ENCODE measurements at regions not wholly inside any gene's neighbourhood (a gene's known extent, or its start where the extent isn't known, plus 50 kb on each side); places are given as distances from the start of the nearest gene placed in this dataset.

DNA sequence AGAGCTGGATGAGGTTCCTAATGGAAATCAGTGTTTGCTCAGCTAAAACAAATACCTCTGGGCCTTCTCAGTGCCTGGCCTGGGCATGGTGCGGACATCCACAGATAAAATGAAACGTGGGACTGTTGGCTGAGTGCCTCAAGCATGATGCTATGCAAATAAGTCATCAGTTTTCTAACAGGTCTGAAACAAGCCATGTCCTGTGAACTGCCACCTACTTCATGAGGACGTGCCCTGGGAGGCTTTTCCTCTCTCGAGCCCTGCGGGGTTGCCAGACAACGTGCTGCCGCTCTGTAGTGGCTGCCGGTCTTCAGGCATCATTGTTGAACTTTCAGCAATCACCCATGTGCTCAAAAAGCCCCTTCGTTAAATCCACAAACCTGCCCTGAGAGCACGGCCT is 240.4 kb upstream of the IRX2 start:
- DNase-seq, result no peak

DNA sequence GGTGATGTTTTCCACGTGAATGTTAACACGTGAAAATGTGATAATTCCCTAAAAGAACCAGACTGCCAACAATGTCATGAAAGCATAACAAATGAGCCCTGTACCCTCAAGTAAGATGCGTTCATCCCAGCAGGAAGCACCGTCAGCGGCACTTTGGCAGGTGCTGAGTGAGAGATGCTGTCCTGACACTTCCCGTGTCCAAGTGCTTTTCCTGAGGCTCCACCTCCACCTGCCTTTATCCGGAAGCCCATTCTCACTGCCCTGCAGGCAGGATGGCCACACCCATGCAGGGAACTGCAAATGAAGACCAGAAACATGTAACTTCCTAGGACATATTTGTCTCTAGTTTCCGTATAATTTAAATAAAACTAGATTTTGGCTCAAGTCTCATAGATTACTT is 238.0 kb upstream of the IRX2 start:
- DNase-seq, result no peak

- no peak for DNase-seq
Observed at GRCh38 chr5:2986301-2986700, 234.8 kb upstream of the IRX2 start.

DNA sequence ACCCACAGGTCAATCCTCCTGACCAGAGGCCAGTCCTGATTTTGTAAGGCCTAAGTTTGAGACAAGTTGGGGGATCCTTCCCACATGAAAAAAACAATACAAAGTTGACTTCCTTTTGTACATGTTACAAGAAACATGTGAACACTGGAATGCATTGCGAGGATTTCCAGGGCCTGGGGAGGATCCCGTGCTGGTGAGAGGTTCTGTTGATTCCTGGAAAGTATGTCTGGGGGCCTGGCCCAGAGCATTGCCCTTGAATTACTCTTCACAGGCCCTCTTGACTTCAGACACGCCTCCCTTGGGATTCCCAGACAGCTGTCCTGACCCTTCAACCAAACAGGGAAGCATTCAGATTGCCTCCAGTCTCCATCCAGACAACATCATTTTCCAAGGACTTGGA is 234.2 kb upstream of the IRX2 start:
- no peak for DNase-seq

- no peak for DNase-seq
Observed at GRCh38 chr5:2983583-2984300, 232.3 kb upstream of the IRX2 start.

DNA sequence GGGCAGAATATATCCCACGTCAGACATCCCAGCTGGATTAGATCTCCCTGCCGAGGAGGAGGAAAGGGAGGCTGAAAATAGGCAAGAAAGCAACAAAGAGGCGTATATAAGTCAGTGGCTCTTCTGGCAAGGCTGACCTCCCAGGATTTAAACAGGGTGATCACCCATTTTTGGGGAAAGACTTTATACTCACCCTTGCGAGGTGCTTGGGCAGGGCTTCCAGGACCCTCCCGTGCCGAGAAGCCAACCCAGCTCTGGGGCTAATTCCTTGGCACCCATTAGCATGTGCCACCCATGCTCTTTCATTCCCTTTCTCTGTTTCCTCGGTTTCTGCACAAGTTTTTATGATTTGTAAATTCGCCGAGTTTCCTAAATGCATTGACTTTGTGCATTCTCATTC is 230.2 kb upstream of the IRX2 start:
- DNase-seq, result no peak

GRCh38 chr5:2981035-2981434 is 229.6 kb upstream of the IRX2 start:
- no peak for DNase-seq

DNA sequence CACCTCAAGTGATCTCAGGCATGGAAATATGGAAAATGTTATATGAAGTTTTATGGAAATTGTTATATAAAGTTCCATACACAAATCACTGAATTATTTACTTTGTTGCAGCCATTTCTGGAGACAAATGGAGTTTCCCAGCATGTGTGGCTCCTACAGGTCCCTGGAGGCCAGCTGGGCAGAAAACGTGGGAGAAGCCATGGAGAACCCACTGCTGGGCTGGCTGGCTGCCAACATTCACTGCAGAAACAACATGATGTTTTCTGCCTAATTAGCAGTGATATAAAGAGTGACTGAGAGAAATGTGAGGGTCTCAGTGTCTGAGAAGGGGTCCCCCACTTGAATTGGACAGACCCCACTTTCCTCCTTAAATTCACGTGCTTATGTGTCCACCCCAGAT is 208.8 kb upstream of the IRX2 start:
- no peak for DNase-seq

GRCh38 chr5:2958976-2959375 is 207.5 kb upstream of the IRX2 start:
- no peak for DNase-seq

DNA sequence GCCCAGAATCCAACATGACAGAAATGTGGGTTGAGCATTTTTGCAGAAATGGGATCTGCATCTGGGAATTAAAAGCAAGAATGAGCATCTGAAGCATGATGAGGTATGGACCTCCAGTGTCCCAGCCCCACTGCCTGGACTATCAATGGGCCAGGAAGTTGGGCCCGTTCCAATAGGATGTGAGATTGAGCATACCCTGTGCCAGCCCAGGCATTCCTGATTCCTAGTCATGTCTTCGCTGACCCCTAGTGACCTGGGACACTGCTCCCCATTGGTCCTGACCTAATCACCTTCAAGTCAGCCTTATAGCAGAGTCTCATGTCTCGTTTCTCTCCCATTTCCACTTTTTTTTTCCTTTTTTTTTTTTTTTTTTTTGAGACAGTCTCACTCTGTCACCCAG is 197.4 kb upstream of the IRX2 start:
- DNase-seq, result no peak

DNA sequence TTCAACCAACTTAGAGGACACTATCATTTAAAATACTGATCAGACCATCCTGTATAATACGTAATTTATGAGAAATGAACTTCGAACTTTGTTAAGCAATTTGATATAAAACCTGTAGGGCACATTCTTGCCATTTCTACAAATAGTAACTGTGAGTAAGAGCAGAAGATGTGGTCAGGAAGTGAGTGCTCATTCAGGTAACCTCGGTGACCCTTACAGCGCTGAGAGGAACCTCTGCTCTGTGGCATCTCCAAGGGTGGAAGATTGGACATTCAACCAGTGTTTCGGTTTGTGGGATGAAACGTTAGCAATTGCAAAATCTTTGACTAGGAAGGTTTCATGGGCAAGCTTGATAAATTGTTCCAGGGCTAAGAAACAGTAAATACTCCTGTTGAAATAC is 194.8 kb upstream of the IRX2 start:
- DNase-seq, result no peak

- DNase-seq, result no peak
Observed at GRCh38 chr5:2936413-2936812, 184.9 kb upstream of the IRX2 start.

DNA sequence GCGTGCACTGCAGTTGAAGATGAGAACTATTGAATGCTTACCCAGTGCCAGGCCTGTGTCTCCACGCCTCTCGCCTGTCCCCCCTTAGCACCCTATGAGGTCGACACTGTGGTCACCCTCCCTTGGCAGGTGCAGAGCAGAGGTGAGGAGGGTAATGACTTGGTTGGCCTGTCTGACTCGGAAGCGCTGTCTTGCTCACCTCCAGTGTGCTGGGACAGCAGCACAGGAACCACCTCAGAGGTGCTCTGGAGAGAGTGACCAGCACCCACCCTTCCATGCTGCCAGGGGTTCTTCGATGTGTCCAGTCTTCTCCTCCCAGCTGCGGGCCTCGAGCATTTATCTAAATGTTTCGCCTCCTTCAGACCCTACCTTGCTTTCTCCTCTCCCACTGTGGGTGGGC is 178.3 kb upstream of the IRX2 start:
- no peak for DNase-seq

GRCh38 chr5:2921651-2922050 is 170.2 kb upstream of the IRX2 start:
- no peak for DNase-seq

DNA sequence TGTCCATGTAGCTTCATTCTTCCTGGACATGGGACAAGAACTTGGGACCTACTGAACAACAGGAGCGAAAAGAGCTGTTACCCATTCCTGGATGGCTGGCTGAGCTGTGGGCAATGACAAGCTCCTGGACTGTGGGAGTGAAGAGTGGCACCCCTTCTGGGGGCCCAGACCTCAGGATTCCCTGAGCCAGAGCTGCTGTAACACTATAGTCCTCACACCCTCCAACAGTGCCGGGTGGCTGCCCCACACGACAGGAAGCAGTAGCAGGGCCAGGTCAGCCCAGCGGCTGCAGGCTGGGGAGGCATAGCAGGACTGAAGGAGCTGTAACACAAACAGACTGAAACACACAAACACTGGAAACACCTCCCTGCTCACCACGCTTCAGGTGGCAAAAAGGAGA is 169.7 kb upstream of the IRX2 start:
- DNase-seq, result no peak

DNA sequence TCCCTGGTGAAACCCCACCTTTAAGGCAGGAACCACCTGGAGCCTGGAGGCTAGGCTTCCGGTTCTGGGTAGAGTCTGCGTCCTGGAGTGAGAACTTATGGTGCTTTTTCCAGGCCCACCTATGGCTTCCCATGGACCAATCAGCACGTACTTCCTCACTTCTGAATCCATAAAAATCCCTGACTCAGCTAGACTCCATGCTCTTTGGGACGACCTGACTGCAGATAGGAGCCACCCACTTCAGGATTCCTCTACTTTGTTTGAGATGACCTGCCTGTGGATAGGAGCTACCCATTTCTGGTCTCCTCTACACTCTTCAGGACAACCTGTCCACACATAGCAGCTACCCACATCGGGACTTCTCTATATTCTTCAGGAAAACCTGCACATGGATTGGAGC is 168.8 kb upstream of the IRX2 start:
- DNase-seq, result no peak

GRCh38 chr5:2919310-2920018 is 168.0 kb upstream of the IRX2 start:
- DNase-seq, result no peak

- DNase-seq, result no peak
Observed at GRCh38 chr5:2917524-2917923, 166.0 kb upstream of the IRX2 start.

- DNase-seq, result no peak
Observed at GRCh38 chr5:2917093-2917492, 165.6 kb upstream of the IRX2 start.

- no peak for DNase-seq
Observed at GRCh38 chr5:2916076-2916682, 164.7 kb upstream of the IRX2 start.

- no peak for DNase-seq
Observed at GRCh38 chr5:2914981-2915484, 163.6 kb upstream of the IRX2 start.

GRCh38 chr5:2914022-2914661 is 162.7 kb upstream of the IRX2 start:
- DNase-seq, result no peak

- DNase-seq, result no peak
Observed at GRCh38 chr5:2913281-2913680, 161.8 kb upstream of the IRX2 start.

Data from muscle of arm (tissue), 1 donor.